OCI-LY3 (cell line): ENCODE measurements at regions not wholly inside any gene's neighbourhood (a gene's known extent, or its start where the extent isn't known, plus 50 kb on each side); places are given as distances from the start of the nearest gene placed in this dataset.

ENCODE experiments used
- H2AFZ ChIP-seq: fragments of 200-600, 300-600 bp; shearing (Covaris generic); 2 replicates; pipeline ENCODE4 v1.6.0; 2014; ENCODE audit warnings: antibody characterized with exemption, low read depth, low read length
- H3K27ac ChIP-seq: fragments of 200-600, 300-600 bp; sonication (generic); 2 replicates; pipeline ENCODE4 v1.5.1; 2014; ENCODE audit warnings: mild to moderate bottlenecking, low read length, moderate library complexity, mixed read lengths
- H3K27me3 ChIP-seq: fragments of 200-600, 300-600 bp; sonication (generic); 2 replicates; pipeline ENCODE4 v1.6.1; 2014; ENCODE audit warnings: low read depth, low read length, mixed read lengths
- H3K36me3 ChIP-seq: fragments of 200-600, 300-600 bp; sonication (generic); replicated peaks from 2 replicates; pipeline ENCODE3; 2014; ENCODE audit warnings: low read depth, low read length, mixed read lengths
- H3K4me1 ChIP-seq: fragments of 300-600, 200-600 bp; sonication (generic); 2 replicates; pipeline ENCODE4 v1.6.1; 2014; ENCODE audit warnings: low read length, mixed read lengths
- H3K4me2 ChIP-seq: fragments of 200-600, 300-600 bp; sonication (generic); 2 replicates; pipeline ENCODE4 v1.6.1; 2014; ENCODE audit warnings: low read length, mixed read lengths
- H3K4me3 ChIP-seq: fragments of 300-600, 200-600 bp; sonication (generic); 2 replicates; pipeline ENCODE4 v1.5.1; 2014; ENCODE audit warnings: antibody characterized with exemption, mild to moderate bottlenecking, low read length, moderate library complexity
- H3K79me2 ChIP-seq: fragments of 300-600, 200-600 bp; shearing (Covaris generic); 2 replicates; pipeline ENCODE4 v1.6.1; 2014; ENCODE audit warnings: mild to moderate bottlenecking, low read length, mixed read lengths
- H3K9ac ChIP-seq: fragments of 300-600, 200-600 bp; shearing (Covaris generic); 2 replicates; pipeline ENCODE4 v1.6.0; 2014; ENCODE audit warnings: mild to moderate bottlenecking, low read length, moderate library complexity
- H3K9me3 ChIP-seq: fragments of 200-600, 300-600 bp; shearing (Covaris generic); 2 replicates; pipeline ENCODE4 v1.6.1; 2014; ENCODE audit warnings: low read length, mixed read lengths; ENCODE audit not compliant: insufficient read depth
- H4K20me1 ChIP-seq: fragments of 200-600, 300-600 bp; sonication (generic); 2 replicates; pipeline ENCODE4 v1.6.1; 2016; ENCODE audit warnings: low read length, mixed read lengths; ENCODE audit not compliant: insufficient read depth
- EZH2phosphoT487 ChIP-seq: fragments of 200-600 bp; shearing (Covaris generic); IDR thresholded peaks from 2 replicates; pipeline ENCODE4 v1.6.1; 2018; ENCODE audit warnings: antibody characterized with exemption, mixed run types, low read depth
- TF ChIP-seq, protein P1 (sequence below): fragments of 200-600, 300-600 bp; sonication (generic); IDR thresholded peaks from 2 replicates; pipeline ENCODE4 v1.5.1; 2014; ENCODE audit warnings: antibody characterized with exemption, low read length, low read depth

DNA sequence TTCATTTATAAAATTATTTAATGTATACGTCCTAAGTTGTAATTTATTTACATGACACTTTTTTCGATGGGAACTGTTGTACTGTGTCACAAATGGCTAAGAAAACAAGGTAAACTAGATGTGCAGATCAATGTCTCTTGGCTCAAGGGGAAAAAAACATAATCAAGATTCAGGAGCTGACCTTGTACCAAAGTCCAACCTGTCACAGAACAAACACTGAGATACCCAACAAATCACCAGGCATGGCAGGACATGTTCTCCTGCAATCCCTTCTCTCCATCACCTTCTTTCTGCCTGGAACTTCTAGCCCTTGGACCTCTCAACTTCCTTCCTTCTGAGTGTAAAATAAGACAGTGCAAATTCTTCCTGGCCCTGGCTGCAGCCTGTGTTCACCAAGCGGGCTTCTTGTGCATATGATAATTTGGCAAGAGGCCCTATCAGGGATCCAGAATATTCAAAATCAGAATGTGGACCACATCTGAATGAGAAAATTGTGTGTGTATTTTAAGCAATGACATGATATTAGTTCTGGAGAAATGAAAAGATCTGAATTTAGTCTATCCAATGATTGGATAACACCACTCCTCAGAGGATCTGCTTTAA lies 445.9 kb downstream of the ZNF536 start:
- no peaks in the 10 kb centered on the region for H3K27me3 ChIP-seq
- H3K4me2 ChIP-seq = no peak overlapping the region
- H3K79me2 ChIP-seq = no peaks in the 10 kb centered on the region
- TF ChIP-seq EZH2phosphoT487 = no peak
- TF ChIP-seq, protein P1, sequence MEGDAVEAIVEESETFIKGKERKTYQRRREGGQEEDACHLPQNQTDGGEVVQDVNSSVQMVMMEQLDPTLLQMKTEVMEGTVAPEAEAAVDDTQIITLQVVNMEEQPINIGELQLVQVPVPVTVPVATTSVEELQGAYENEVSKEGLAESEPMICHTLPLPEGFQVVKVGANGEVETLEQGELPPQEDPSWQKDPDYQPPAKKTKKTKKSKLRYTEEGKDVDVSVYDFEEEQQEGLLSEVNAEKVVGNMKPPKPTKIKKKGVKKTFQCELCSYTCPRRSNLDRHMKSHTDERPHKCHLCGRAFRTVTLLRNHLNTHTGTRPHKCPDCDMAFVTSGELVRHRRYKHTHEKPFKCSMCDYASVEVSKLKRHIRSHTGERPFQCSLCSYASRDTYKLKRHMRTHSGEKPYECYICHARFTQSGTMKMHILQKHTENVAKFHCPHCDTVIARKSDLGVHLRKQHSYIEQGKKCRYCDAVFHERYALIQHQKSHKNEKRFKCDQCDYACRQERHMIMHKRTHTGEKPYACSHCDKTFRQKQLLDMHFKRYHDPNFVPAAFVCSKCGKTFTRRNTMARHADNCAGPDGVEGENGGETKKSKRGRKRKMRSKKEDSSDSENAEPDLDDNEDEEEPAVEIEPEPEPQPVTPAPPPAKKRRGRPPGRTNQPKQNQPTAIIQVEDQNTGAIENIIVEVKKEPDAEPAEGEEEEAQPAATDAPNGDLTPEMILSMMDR = no peak
- no peaks in the 10 kb centered on the region for H3K9me3 ChIP-seq
- H3K4me3 ChIP-seq = no peak overlapping the region
- no peaks in the 10 kb centered on the region for H4K20me1 ChIP-seq
- no peak overlapping the region for H3K27ac ChIP-seq
- no peak overlapping the region for H3K9ac ChIP-seq
- no peak overlapping the region for H2AFZ ChIP-seq
- H3K4me1 ChIP-seq = no peaks in the 10 kb centered on the region
- no peaks in the 10 kb centered on the region for H3K36me3 ChIP-seq

- Histone ChIP-seq H3K27me3 (no peaks in the 10 kb centered on the region), H3K9me3 (no peaks in the 10 kb centered on the region), H3K4me1 (no peaks in the 10 kb centered on the region), H3K27ac (no peak overlapping the region), H3K36me3 (no peaks in the 10 kb centered on the region), H4K20me1 (no peaks in the 10 kb centered on the region), H3K4me2 (no peak overlapping the region), H3K9ac (no peak overlapping the region), H3K79me2 (no peaks in the 10 kb centered on the region), H3K4me3 (no peak overlapping the region), H2AFZ (no peak overlapping the region)
- TF ChIP-seq EZH2phosphoT487 = no peak
- TF ChIP-seq, protein P1 = no peak
Observed at GRCh38 chr19:30817197-30817596, 445.0 kb downstream of the ZNF536 start.

DNA sequence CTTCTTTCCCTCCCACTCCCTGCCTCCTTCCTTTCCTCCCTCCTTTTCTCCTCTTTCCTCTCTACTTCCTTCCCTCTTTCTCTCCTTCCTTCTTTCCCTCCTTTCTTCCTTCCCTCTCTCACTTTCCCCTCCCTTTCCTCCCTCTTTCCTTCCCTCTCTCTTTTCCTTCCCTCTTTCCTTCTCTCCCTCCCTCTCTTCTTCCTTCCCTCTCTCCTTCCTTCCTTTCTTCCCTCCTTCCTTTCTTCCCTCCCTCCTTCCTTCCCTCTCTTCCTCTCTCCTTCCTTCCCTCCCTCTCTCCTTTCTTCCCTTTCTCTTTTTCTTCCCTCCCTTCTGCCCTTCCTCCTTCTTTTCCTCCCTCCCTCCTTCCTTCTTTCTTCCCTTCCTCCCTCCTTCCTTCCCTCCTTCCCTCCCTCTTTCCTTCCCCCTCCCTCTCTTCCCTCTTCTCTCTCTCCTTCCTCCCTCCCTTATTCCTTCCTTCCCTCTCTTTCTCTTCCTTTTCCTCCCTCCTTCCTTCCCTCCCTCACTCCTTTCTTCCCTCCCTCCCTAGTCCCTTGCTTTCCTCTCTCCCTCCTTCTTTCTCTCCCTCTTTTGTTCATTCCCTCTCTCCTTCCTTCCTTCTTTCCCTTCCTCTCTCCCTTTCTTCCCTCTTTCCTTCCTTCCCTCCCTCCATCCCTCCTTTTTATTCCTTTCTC lies 443.9 kb downstream of the ZNF536 start:
- Histone ChIP-seq H3K27ac (no peak overlapping the region), H3K27me3 (no peaks in the 10 kb centered on the region), H3K36me3 (no peaks in the 10 kb centered on the region), H3K9me3 (no peaks in the 10 kb centered on the region), H3K79me2 (no peaks in the 10 kb centered on the region), H3K4me3 (no peak overlapping the region), H2AFZ (no peak overlapping the region), H3K9ac (no peak overlapping the region), H3K4me1 (no peaks in the 10 kb centered on the region), H4K20me1 (no peaks in the 10 kb centered on the region), H3K4me2 (no peak overlapping the region)
- TF ChIP-seq EZH2phosphoT487 = no peak
- TF ChIP-seq, protein P1 = no peak

DNA sequence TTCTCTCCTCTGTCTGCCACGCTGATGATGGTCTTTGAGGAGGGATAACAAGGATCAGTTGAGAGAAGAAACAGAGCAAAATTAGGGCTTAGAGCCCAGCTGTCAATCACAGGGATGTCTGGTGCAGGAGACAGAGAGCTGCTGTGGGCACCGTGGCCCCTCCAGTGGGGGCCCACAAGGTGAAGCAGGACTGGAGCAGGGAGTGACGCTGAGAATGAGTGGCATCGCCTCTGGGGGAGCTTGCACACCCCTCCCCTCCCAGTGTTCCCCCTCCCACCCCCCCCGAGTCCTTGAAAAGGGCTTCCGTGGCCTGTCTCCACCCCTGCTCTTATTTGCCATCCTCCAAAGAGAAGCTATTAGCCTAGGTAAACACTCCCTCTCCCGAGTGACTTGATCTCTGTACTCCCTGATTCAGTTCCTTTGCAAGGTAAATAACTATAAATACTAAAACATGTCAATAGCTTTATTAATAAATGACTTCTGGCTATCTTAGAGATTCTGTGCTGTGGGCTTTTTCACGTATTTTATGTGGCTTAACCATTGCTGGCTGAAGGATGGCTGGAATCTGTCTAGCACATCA lies 440.0 kb downstream of the ZNF536 start:
- H3K9ac ChIP-seq = no peak overlapping the region
- no peak overlapping the region for H3K27ac ChIP-seq
- no peaks in the 10 kb centered on the region for H3K4me1 ChIP-seq
- H3K36me3 ChIP-seq = no peaks in the 10 kb centered on the region
- H3K4me2 ChIP-seq = no peak overlapping the region
- no peaks in the 10 kb centered on the region for H3K27me3 ChIP-seq
- no peaks in the 10 kb centered on the region for H3K79me2 ChIP-seq
- no peaks in the 10 kb centered on the region for H4K20me1 ChIP-seq
- H3K4me3 ChIP-seq = no peak overlapping the region
- no peak overlapping the region for H2AFZ ChIP-seq
- peaks cover 2% of the 10 kb centered on the region; the same call in 1 of the 2 replicates for H3K9me3 ChIP-seq
- TF ChIP-seq, protein P1 = no peak
- TF ChIP-seq EZH2phosphoT487 = no peak
